ENCODE measurements at regions not wholly inside any gene's neighbourhood (a gene's known extent, or its start where the extent isn't known, plus 50 kb on each side); places are given as distances from the start of the nearest gene placed in this dataset.

GRCh38 chr10:47207894-47208469 is 92.0 kb upstream of the GDF10 start:
- no peaks in the 10 kb centered on the region for H3K9me3 ChIP-seq (ENCODE audit: severe bottlenecking)
- no peak for TF ChIP-seq CTCF (IDR thresholded peaks at IDR 0.05; ENCODE audit: poor library complexity, severe bottlenecking)
- no peak overlapping the region for H3K4me3 ChIP-seq (ENCODE audit: severe bottlenecking)
- no peaks in the 10 kb centered on the region for H3K36me3 ChIP-seq (ENCODE audit: low read depth)
- no peaks in the 10 kb centered on the region for H3K27me3 ChIP-seq (ENCODE audit: insufficient read depth, poor library complexity, severe bottlenecking)
- H3K4me1 ChIP-seq (ENCODE audit: insufficient read depth, poor library complexity, severe bottlenecking), result no peaks in the 10 kb centered on the region
- ATAC-seq (ENCODE audit: low read depth) (no peak), DNase-seq (ENCODE audit: low spot score) (no peak)
- no peak overlapping the region for H3K27ac ChIP-seq (ENCODE audit: poor library complexity, severe bottlenecking)

GRCh38 chr10:47209466-47209865 is 90.5 kb upstream of the GDF10 start:
- Histone ChIP-seq H3K36me3 (ENCODE audit: low read depth) (no peaks in the 10 kb centered on the region), H3K9me3 (ENCODE audit: severe bottlenecking) (no peaks in the 10 kb centered on the region), H3K27ac (ENCODE audit: poor library complexity, severe bottlenecking) (no peak overlapping the region), H3K4me3 (ENCODE audit: severe bottlenecking) (no peak overlapping the region), H3K27me3 (ENCODE audit: insufficient read depth, poor library complexity, severe bottlenecking) (no peaks in the 10 kb centered on the region), H3K4me1 (ENCODE audit: insufficient read depth, poor library complexity, severe bottlenecking) (no peaks in the 10 kb centered on the region)
- no peak for TF ChIP-seq CTCF (IDR thresholded peaks at IDR 0.05; ENCODE audit: poor library complexity, severe bottlenecking)
- ATAC-seq (ENCODE audit: low read depth), result no peak
- DNase-seq (ENCODE audit: low spot score), result no peak

GRCh38 chr10:47214520-47214919 is 85.5 kb upstream of the GDF10 start:
- H3K4me3 ChIP-seq (ENCODE audit: severe bottlenecking), result no peak overlapping the region
- DNase-seq (ENCODE audit: low spot score) (no peak), ATAC-seq (ENCODE audit: low read depth) (no peak)
- H3K4me1 ChIP-seq (ENCODE audit: insufficient read depth, poor library complexity, severe bottlenecking), result no peaks in the 10 kb centered on the region
- no peaks in the 10 kb centered on the region for H3K9me3 ChIP-seq (ENCODE audit: severe bottlenecking)
- H3K27ac ChIP-seq (ENCODE audit: poor library complexity, severe bottlenecking), result no peak overlapping the region
- H3K36me3 ChIP-seq (ENCODE audit: low read depth), result no peaks in the 10 kb centered on the region
- TF ChIP-seq CTCF (IDR thresholded peaks at IDR 0.05; ENCODE audit: poor library complexity, severe bottlenecking), result no peak
- peaks cover 4% of the 10 kb centered on the region for H3K27me3 ChIP-seq (ENCODE audit: insufficient read depth, poor library complexity, severe bottlenecking)

DNA sequence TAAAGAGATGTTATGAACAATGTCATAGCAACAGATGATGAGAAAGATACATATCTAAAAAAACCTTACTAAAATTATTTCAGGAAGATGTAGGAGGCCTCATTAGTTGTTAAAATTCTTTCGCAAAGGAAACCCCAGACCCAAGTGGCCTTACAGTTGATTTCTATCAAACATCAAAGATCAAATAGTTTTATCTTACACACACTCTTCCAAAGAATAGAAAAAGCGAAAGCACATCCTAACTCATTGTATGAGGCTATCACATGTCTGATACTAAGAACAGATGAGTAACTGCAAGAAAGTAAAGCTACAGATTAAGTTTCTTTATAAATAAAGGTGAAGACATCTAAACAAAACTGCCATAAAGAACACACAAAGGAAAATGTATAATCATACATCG is 82.9 kb upstream of the GDF10 start:
- H3K4me3 ChIP-seq (ENCODE audit: severe bottlenecking), result no peak overlapping the region
- peaks cover 4% of the 10 kb centered on the region for H3K27me3 ChIP-seq (ENCODE audit: insufficient read depth, poor library complexity, severe bottlenecking)
- no peak for TF ChIP-seq CTCF (IDR thresholded peaks at IDR 0.05; ENCODE audit: poor library complexity, severe bottlenecking)
- no peaks in the 10 kb centered on the region for H3K4me1 ChIP-seq (ENCODE audit: insufficient read depth, poor library complexity, severe bottlenecking)
- ATAC-seq (ENCODE audit: low read depth) (no peak), DNase-seq (ENCODE audit: low spot score) (no peak)
- no peaks in the 10 kb centered on the region for H3K9me3 ChIP-seq (ENCODE audit: severe bottlenecking)
- H3K27ac ChIP-seq (ENCODE audit: poor library complexity, severe bottlenecking), result no peak overlapping the region
- H3K36me3 ChIP-seq (ENCODE audit: low read depth), result no peaks in the 10 kb centered on the region

DNA sequence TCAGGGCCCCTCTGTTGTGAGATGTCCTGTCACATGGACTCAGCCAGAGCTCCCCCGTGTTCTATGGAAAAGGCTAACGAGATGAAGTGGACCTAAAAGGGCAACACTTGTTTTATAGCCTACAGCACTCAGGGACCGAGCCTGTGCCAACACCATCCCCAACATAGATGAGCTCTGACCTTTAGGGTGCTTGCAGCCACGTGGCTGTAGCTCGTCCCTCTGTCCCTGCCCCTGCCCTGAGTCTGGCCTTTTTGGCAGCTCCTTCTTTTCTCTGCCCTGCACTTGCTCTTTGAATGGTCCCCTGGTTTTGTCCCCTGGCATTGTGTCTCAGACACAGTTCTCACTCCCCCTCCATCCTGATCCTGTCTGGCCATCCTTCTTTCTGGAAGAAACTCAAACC is 81.2 kb upstream of the GDF10 start:
- Histone ChIP-seq H3K27me3 (ENCODE audit: insufficient read depth, poor library complexity, severe bottlenecking) (peaks cover 4% of the 10 kb centered on the region), H3K4me3 (ENCODE audit: severe bottlenecking) (no peak overlapping the region), H3K27ac (ENCODE audit: poor library complexity, severe bottlenecking) (no peak overlapping the region), H3K36me3 (ENCODE audit: low read depth) (no peaks in the 10 kb centered on the region), H3K4me1 (ENCODE audit: insufficient read depth, poor library complexity, severe bottlenecking) (no peaks in the 10 kb centered on the region), H3K9me3 (ENCODE audit: severe bottlenecking) (no peaks in the 10 kb centered on the region)
- no peak for TF ChIP-seq CTCF (IDR thresholded peaks at IDR 0.05; ENCODE audit: poor library complexity, severe bottlenecking)
- DNase-seq (ENCODE audit: low spot score), result no peak
- ATAC-seq (ENCODE audit: low read depth), result no peak

Measured in RWPE2 (cell line).